Loucy (cell line): ENCODE measurements at regions not wholly inside any gene's neighbourhood (a gene's known extent, or its start where the extent isn't known, plus 50 kb on each side); places are given as distances from the start of the nearest gene placed in this dataset.

Experiments
- H2AFZ ChIP-seq: fragments of 200-600 bp; sonication (generic); 2 replicates; pipeline ENCODE4 v1.6.0; 2016; ENCODE audit warnings: antibody characterized with exemption, mild to moderate bottlenecking, low read length, moderate library complexity
- H3F3A ChIP-seq: fragments of 200-600 bp; 2 replicates; pipeline ENCODE4 v1.6.0; 2016; ENCODE audit warnings: antibody characterized with exemption, low read depth, mild to moderate bottlenecking
- H3K27me3 ChIP-seq: fragments of 200-600 bp; sonication (generic); 2 replicates; pipeline ENCODE4 v1.6.1; 2014; ENCODE audit warnings: low read length, mild to moderate bottlenecking; ENCODE audit not compliant: insufficient read depth, poor library complexity, severe bottlenecking
- H3K36me3 ChIP-seq: fragments of 200-600 bp; sonication (generic); 2 replicates; pipeline ENCODE4 v1.6.1; 2016; ENCODE audit warnings: low read length; ENCODE audit not compliant: insufficient read depth
- H3K4me1 ChIP-seq: fragments of 200-600 bp; sonication (generic); 2 replicates; pipeline ENCODE4 v1.5.1; 2014; ENCODE audit warnings: low read length, mild to moderate bottlenecking; ENCODE audit not compliant: insufficient read depth, poor library complexity, severe bottlenecking
- H3K4me2 ChIP-seq: fragments of 200-600 bp; sonication (generic); 2 replicates; pipeline ENCODE4 v1.6.0; 2014; ENCODE audit warnings: antibody characterized with exemption, low read length, low read depth, mild to moderate bottlenecking; ENCODE audit not compliant: poor library complexity, severe bottlenecking
- H3K4me3 ChIP-seq: fragments of 200-600 bp; sonication (generic); 2 replicates; pipeline ENCODE4 v1.5.1; 2014; ENCODE audit warnings: low read length, mild to moderate bottlenecking, mixed read lengths; ENCODE audit not compliant: poor library complexity, severe bottlenecking
- H3K79me2 ChIP-seq: fragments of 200-600 bp; sonication (generic); 2 replicates; pipeline ENCODE4 v1.6.1; 2014; ENCODE audit warnings: low read length; ENCODE audit not compliant: insufficient read depth
- H3K9ac ChIP-seq: fragments of 200-600 bp; sonication (generic); 2 replicates; pipeline ENCODE4 v1.6.0; 2014; ENCODE audit warnings: mild to moderate bottlenecking, low read depth, low read length, moderate library complexity; ENCODE audit not compliant: poor library complexity, severe bottlenecking
- H3K9me2 ChIP-seq: fragments of 200-600 bp; sonication (generic); replicated peaks from 2 replicates; pipeline ENCODE4 v1.6.1; 2016; ENCODE audit warnings: low read depth, low read length, mixed read lengths
- H3K9me3 ChIP-seq: fragments of 200-600 bp; sonication (generic); 2 replicates; pipeline ENCODE4 v1.6.1; 2014; ENCODE audit warnings: mild to moderate bottlenecking, antibody characterized with exemption, low read length, low read depth; ENCODE audit not compliant: insufficient read depth
- H4K20me1 ChIP-seq: fragments of 200-600 bp; sonication (generic); 2 replicates; pipeline ENCODE4 v1.6.0; 2014; ENCODE audit warnings: antibody characterized with exemption, low read length, mild to moderate bottlenecking; ENCODE audit not compliant: insufficient read depth, poor library complexity, severe bottlenecking
- CTCF ChIP-seq: fragments of 200-600 bp; sonication (generic); conservative IDR thresholded peaks from 2 replicates; pipeline ENCODE4 v1.5.1; 2014; ENCODE audit warnings: mild to moderate bottlenecking, antibody characterized with exemption, low read length
- EZH2phosphoT487 ChIP-seq: fragments of 200-600 bp; IDR thresholded peaks from 2 replicates; pipeline ENCODE4 v1.6.1; 2018; ENCODE audit warnings: antibody characterized with exemption, mild to moderate bottlenecking, moderate library complexity, borderline replicate concordance

DNA sequence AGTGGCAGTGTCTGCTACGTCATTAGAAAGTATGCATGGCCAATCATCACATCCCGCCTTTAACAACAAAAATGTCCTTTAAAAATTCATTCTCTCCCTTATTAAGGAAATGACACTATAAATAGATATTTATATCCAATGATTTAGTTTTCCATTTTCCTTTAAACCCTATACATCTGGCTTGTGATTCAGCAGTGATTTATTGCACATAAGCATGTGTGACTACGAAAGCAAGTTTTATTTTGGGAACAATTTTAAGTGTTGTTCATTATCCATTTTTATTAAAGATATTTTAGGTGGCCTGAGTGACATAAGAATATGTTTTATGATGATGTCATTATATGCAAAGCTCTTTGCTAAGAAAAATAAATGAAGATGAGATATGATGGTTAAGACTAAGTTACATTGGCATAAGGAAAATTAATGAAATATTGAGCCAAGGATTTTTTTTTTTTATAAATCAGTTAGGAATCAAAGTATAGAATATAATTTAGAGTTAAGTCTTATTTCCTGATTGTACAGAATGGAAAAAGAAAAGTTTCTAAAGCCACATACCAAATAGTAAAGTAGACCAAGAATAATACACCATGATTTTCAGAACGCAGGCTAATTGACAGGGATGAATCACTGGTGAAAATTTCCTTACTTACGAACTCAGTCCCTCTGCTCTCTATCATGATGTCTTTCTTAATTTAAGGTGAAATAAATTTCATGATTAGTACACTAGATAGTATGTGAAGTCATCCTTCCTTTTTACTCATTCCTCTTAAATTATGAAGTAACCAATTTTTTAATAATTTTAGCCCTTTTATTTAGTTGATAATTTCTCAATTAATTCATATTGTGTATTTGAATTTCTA lies 822.4 kb downstream of the FAT4 start:
- no peaks in the 10 kb centered on the region for H3K4me1 ChIP-seq
- H3K79me2 ChIP-seq = no peaks in the 10 kb centered on the region
- H3K9me2 ChIP-seq = no peaks in the 10 kb centered on the region
- no peak overlapping the region for H3K4me2 ChIP-seq
- H3K9me3 ChIP-seq = no peaks in the 10 kb centered on the region
- no peaks in the 10 kb centered on the region for H3K27me3 ChIP-seq
- no peak overlapping the region for H3K9ac ChIP-seq
- H4K20me1 ChIP-seq = no peaks in the 10 kb centered on the region
- H3K36me3 ChIP-seq = no peaks in the 10 kb centered on the region
- H2AFZ ChIP-seq = no peak overlapping the region
- TF ChIP-seq EZH2phosphoT487 (no peak), CTCF (no peak)
- no peaks in the 10 kb centered on the region for H3F3A ChIP-seq
- H3K4me3 ChIP-seq = no peak overlapping the region

GRCh38 chr4:126137782-126138170 lies 823.0 kb downstream of the FAT4 start:
- Histone ChIP-seq H3K4me3 (no peak overlapping the region), H2AFZ (no peak overlapping the region), H4K20me1 (no peaks in the 10 kb centered on the region), H3K36me3 (no peaks in the 10 kb centered on the region), H3K79me2 (no peaks in the 10 kb centered on the region), H3F3A (no peaks in the 10 kb centered on the region), H3K9me3 (no peaks in the 10 kb centered on the region), H3K4me1 (no peaks in the 10 kb centered on the region), H3K4me2 (no peak overlapping the region), H3K27me3 (no peaks in the 10 kb centered on the region), H3K9me2 (no peaks in the 10 kb centered on the region), H3K9ac (no peak overlapping the region)
- TF ChIP-seq EZH2phosphoT487 = no peak

GRCh38 chr4:126144543-126145237 lies 829.9 kb downstream of the FAT4 start:
- Histone ChIP-seq H3K27me3 (no peaks in the 10 kb centered on the region), H3K9ac (no peak overlapping the region), H3K9me2 (no peaks in the 10 kb centered on the region), H3K4me3 (no peak overlapping the region), H3K4me2 (no peak overlapping the region), H3K9me3 (no peaks in the 10 kb centered on the region), H4K20me1 (no peaks in the 10 kb centered on the region), H3K4me1 (no peaks in the 10 kb centered on the region), H3K79me2 (no peaks in the 10 kb centered on the region), H2AFZ (no peak overlapping the region), H3K36me3 (no peaks in the 10 kb centered on the region), H3F3A (no peaks in the 10 kb centered on the region)
- TF ChIP-seq EZH2phosphoT487 (no peak), CTCF (no peak)
